Dermis blood vessel endothelial cell (primary cell): ENCODE measurements at regions not wholly inside any gene's neighbourhood (a gene's known extent, or its start where the extent isn't known, plus 50 kb on each side); places are given as distances from the start of the nearest gene placed in this dataset.
"Not testable (repeated sequence)": the region's sequence is repeated elsewhere in the genome, so short reads cannot be mapped to it uniquely, and the experiment has no call there.

Experiments
- DNase-seq: peaks from one replicate; pipeline ENCODE4 v3.0.0; 2010

GRCh38 chr12:102344691-102345090 is 135.7 kb downstream of the IGF1 start:
- DNase-seq: no peak

GRCh38 chr12:102343361-102344121 is 136.8 kb downstream of the IGF1 start:
- DNase-seq: peak; percentile 21

- no peak for DNase-seq
Observed at GRCh38 chr12:102342281-102343006, 137.9 kb downstream of the IGF1 start.

- DNase-seq: no peak
Observed at GRCh38 chr12:102334765-102335164, 137.1 kb upstream of the PMCH start.

GRCh38 chr12:102331419-102331818 is 133.8 kb upstream of the PMCH start:
- no peak for DNase-seq

- DNase-seq: no peak
Observed at GRCh38 chr12:102329883-102330282, 132.2 kb upstream of the PMCH start.

- no peak for DNase-seq
Observed at GRCh38 chr12:102326982-102327381, 129.3 kb upstream of the PMCH start.

- not testable (repeated sequence) for DNase-seq
Observed at GRCh38 chr12:102325108-102325507, 127.5 kb upstream of the PMCH start.

- no peak for DNase-seq
Observed at GRCh38 chr12:102323799-102324198, 126.2 kb upstream of the PMCH start.

- DNase-seq: no peak
Observed at GRCh38 chr12:102322254-102322653, 124.6 kb upstream of the PMCH start.

- no peak for DNase-seq
Observed at GRCh38 chr12:102321305-102322082, 123.9 kb upstream of the PMCH start.

- DNase-seq: no peak
Observed at GRCh38 chr12:102317155-102317554, 119.5 kb upstream of the PMCH start.

GRCh38 chr12:102316723-102317122 is 119.1 kb upstream of the PMCH start:
- DNase-seq: no peak

GRCh38 chr12:102314821-102315220 is 117.2 kb upstream of the PMCH start:
- DNase-seq: no peak

- not testable (repeated sequence) for DNase-seq
Observed at GRCh38 chr12:102313116-102313971, 115.7 kb upstream of the PMCH start.

GRCh38 chr12:102305486-102305885 is 107.9 kb upstream of the PMCH start:
- DNase-seq: no peak

GRCh38 chr12:102304667-102305066 is 107.0 kb upstream of the PMCH start:
- DNase-seq: not testable (repeated sequence)

- DNase-seq: no peak
Observed at GRCh38 chr12:102302553-102302952, 104.9 kb upstream of the PMCH start.

GRCh38 chr12:102301547-102301946 is 103.9 kb upstream of the PMCH start:
- DNase-seq: no peak

GRCh38 chr12:102300824-102301461 is 103.3 kb upstream of the PMCH start:
- peak; percentile 66 for DNase-seq

GRCh38 chr12:102299731-102300130 is 102.1 kb upstream of the PMCH start:
- no peak for DNase-seq

GRCh38 chr12:102298022-102298421 is 100.4 kb upstream of the PMCH start:
- no peak for DNase-seq
